ENCODE measurements at regions not wholly inside any gene's neighbourhood (a gene's known extent, or its start where the extent isn't known, plus 50 kb on each side); places are given as distances from the start of the nearest gene placed in this dataset.

- TF ChIP-seq CTCF (optimal IDR thresholded peaks at IDR 0.05 in 1 of 3, IDR thresholded peaks at IDR 0.05 in 1 of 3, conservative IDR thresholded peaks at IDR 0.05 in 1 of 3; ENCODE audit: extremely low read depth in 1 of 3, insufficient read depth in 2 of 3, low read length in 3 of 3) = no peak
- no peak for TF ChIP-seq EZH2 (IDR thresholded peaks at IDR 0.05; ENCODE audit: low read length)
These were observed 54.0 kb upstream of the GPR45 start for GRCh38 chr2:105187531-105187930.

Measured in keratinocyte (primary cell).